ENCODE measurements at regions not wholly inside any gene's neighbourhood (a gene's known extent, or its start where the extent isn't known, plus 50 kb on each side); places are given as distances from the start of the nearest gene placed in this dataset.
"Not testable (repeated sequence)": the region's sequence is repeated elsewhere in the genome, so short reads cannot be mapped to it uniquely, and the experiment has no call there.

- DNase-seq = no peak
Measured at GRCh38 chr12:91880528-91880927, 265.1 kb downstream of the BTG1 start.

- DNase-seq = no peak
Measured at GRCh38 chr12:91877456-91878235, 268.0 kb downstream of the BTG1 start.

- peak; percentile 34 for DNase-seq
Measured at GRCh38 chr12:91877022-91877421, 268.6 kb downstream of the BTG1 start.

- DNase-seq = not testable (repeated sequence)
Measured at GRCh38 chr12:91875671-91876070, 270.0 kb downstream of the BTG1 start.

GRCh38 chr12:91874086-91874865, 271.4 kb downstream of the BTG1 start:
- DNase-seq = no peak

- no peak for DNase-seq
Measured at GRCh38 chr12:91871751-91872150, 273.9 kb downstream of the BTG1 start.

- DNase-seq = peak; percentile 42
Measured at GRCh38 chr12:91870872-91871707, 274.6 kb downstream of the BTG1 start.

GRCh38 chr12:91868054-91868453, 277.6 kb downstream of the BTG1 start:
- DNase-seq = no peak

GRCh38 chr12:91866566-91866965, 279.1 kb downstream of the BTG1 start:
- no peak for DNase-seq

GRCh38 chr12:91863702-91864101, 281.9 kb downstream of the BTG1 start:
- DNase-seq = no peak

- no peak for DNase-seq
Measured at GRCh38 chr12:91861554-91861953, 284.1 kb downstream of the BTG1 start.

- no peak for DNase-seq
Measured at GRCh38 chr12:91859347-91859746, 286.3 kb downstream of the BTG1 start.

GRCh38 chr12:91857813-91858542, 287.7 kb downstream of the BTG1 start:
- no peak for DNase-seq

- DNase-seq = no peak
Measured at GRCh38 chr12:91854725-91855124, 290.9 kb downstream of the BTG1 start.

- DNase-seq = no peak
Measured at GRCh38 chr12:91853350-91854127, 292.1 kb downstream of the BTG1 start.

- no peak for DNase-seq
Measured at GRCh38 chr12:91852634-91853033, 293.0 kb downstream of the BTG1 start.

GRCh38 chr12:91851741-91852477, 293.7 kb downstream of the BTG1 start:
- no peak for DNase-seq

- no peak for DNase-seq
Measured at GRCh38 chr12:91846466-91847055, 299.1 kb downstream of the BTG1 start.

GRCh38 chr12:91845365-91845764, 300.3 kb downstream of the BTG1 start:
- no peak for DNase-seq

- DNase-seq = no peak
Measured at GRCh38 chr12:91841822-91842221, 303.8 kb downstream of the BTG1 start.

GRCh38 chr12:91836696-91837095, 308.9 kb downstream of the BTG1 start:
- no peak for DNase-seq

Measured in SHP77 treated with DMSO at 0.1 percent for 48 hours (cell line).